22Rv1 (cell line): ENCODE measurements at regions not wholly inside any gene's neighbourhood (a gene's known extent, or its start where the extent isn't known, plus 50 kb on each side); places are given as distances from the start of the nearest gene placed in this dataset.

Source experiments
- H3K27ac ChIP-seq: fragments of 450-650 bp; 2 replicates; pipeline ENCODE4 v1.5.1; 2017
- CTCF ChIP-seq: fragments of 450-650 bp; IDR thresholded peaks from 2 replicates; pipeline ENCODE4 v1.5.1; 2017; ENCODE audit warnings: mild to moderate bottlenecking
- ZFX ChIP-seq: fragments of 450-650 bp; IDR thresholded peaks from 2 replicates; pipeline ENCODE4 v1.6.1; 2017; ENCODE audit warnings: antibody characterized with exemption, borderline replicate concordance

- TF ChIP-seq CTCF (no peak), ZFX (no peak)
- H3K27ac ChIP-seq = no peak overlapping the region
These were observed 1466.4 kb downstream of the EFNB2 start for GRCh38 chr13:105069106-105069505.

GRCh38 chr13:105063676-105064075 lies 1471.8 kb downstream of the EFNB2 start:
- no peak for TF ChIP-seq ZFX
- TF ChIP-seq CTCF = no peak
- H3K27ac ChIP-seq = no peak overlapping the region

GRCh38 chr13:105059786-105060185 lies 1475.7 kb downstream of the EFNB2 start:
- no peak overlapping the region for H3K27ac ChIP-seq
- no peak for TF ChIP-seq CTCF
- no peak for TF ChIP-seq ZFX

- no peak overlapping the region for H3K27ac ChIP-seq
- TF ChIP-seq ZFX (no peak), CTCF (no peak)
These were observed 1476.9 kb downstream of the EFNB2 start for GRCh38 chr13:105058517-105058916.

GRCh38 chr13:105052711-105053110 lies 1482.8 kb downstream of the EFNB2 start:
- H3K27ac ChIP-seq = no peak overlapping the region
- TF ChIP-seq ZFX (no peak), CTCF (no peak)

- TF ChIP-seq ZFX (no peak), CTCF (no peak)
- H3K27ac ChIP-seq = no peak overlapping the region
These were observed 1484.8 kb downstream of the EFNB2 start for GRCh38 chr13:105050686-105051085.

GRCh38 chr13:105048677-105049076 lies 1486.8 kb downstream of the EFNB2 start:
- H3K27ac ChIP-seq = no peak overlapping the region
- no peak for TF ChIP-seq ZFX
- no peak for TF ChIP-seq CTCF
